SU-DHL-6 (cell line): ENCODE measurements at regions not wholly inside any gene's neighbourhood (a gene's known extent, or its start where the extent isn't known, plus 50 kb on each side); places are given as distances from the start of the nearest gene placed in this dataset.

Experiments used
- H2AFZ ChIP-seq: fragments of 200-600 bp; sonication (generic); 2 replicates; pipeline ENCODE4 v1.6.1; 2014; ENCODE audit warnings: low read depth, mild to moderate bottlenecking, moderate library complexity, mixed read lengths, antibody characterized with exemption, low read length; ENCODE audit not compliant: severe bottlenecking
- H3F3A ChIP-seq: fragments of 200-600 bp; shearing (Covaris generic); 2 replicates; pipeline ENCODE4 v1.6.0; 2016; ENCODE audit warnings: antibody characterized with exemption, mild to moderate bottlenecking; ENCODE audit not compliant: insufficient read depth
- H3K27ac ChIP-seq: fragments of 200-600 bp; sonication (generic); 2 replicates; pipeline ENCODE4 v1.5.1; 2016; ENCODE audit warnings: low read depth, mild to moderate bottlenecking, low read length, moderate library complexity, mixed read lengths
- H3K27me3 ChIP-seq: fragments of 200-600 bp; sonication (generic), shearing (Covaris generic); 2 replicates; pipeline ENCODE4 v1.6.0; 2014; ENCODE audit warnings: mild to moderate bottlenecking, low read length
- H3K36me3 ChIP-seq: fragments of 200-600 bp; sonication (generic); 2 replicates; pipeline ENCODE4 v1.6.1; 2014; ENCODE audit warnings: mild to moderate bottlenecking, low read length, mixed read lengths
- H3K4me2 ChIP-seq: fragments of 300-600, 200-600 bp; shearing (Covaris generic), sonication (generic); 2 replicates; pipeline ENCODE4 v1.6.0; 2014; ENCODE audit warnings: low read length, low read depth, mild to moderate bottlenecking; ENCODE audit not compliant: poor library complexity, severe bottlenecking
- H3K4me3 ChIP-seq: fragments of 200-600 bp; sonication (generic); 2 replicates; pipeline ENCODE4 v1.5.1; 2014; ENCODE audit warnings: antibody characterized with exemption, low read length, mild to moderate bottlenecking, mixed read lengths; ENCODE audit not compliant: insufficient read depth, poor library complexity, severe bottlenecking
- H3K79me2 ChIP-seq: fragments of 200-600 bp; sonication (generic); 2 replicates; pipeline ENCODE4 v1.6.1; 2014; ENCODE audit warnings: mild to moderate bottlenecking, low read length, moderate library complexity; ENCODE audit not compliant: insufficient read depth
- H3K9ac ChIP-seq: fragments of 200-600 bp; sonication (generic); 2 replicates; pipeline ENCODE4 v1.7.0; 2014; ENCODE audit warnings: mild to moderate bottlenecking, low read length
- H3K9me2 ChIP-seq: fragments of 200-600 bp; sonication (generic); replicated peaks from 2 replicates; pipeline ENCODE4 v1.6.1; 2014; ENCODE audit warnings: low read length; ENCODE audit not compliant: insufficient read depth
- H3K9me3 ChIP-seq: fragments of 200-600 bp; sonication (generic); 2 replicates; pipeline ENCODE4 v1.6.1; 2014; ENCODE audit warnings: low read length, mixed read lengths; ENCODE audit not compliant: insufficient read depth
- H4K20me1 ChIP-seq: fragments of 200-600 bp; sonication (generic); 2 replicates; pipeline ENCODE4 v1.6.1; 2014; ENCODE audit warnings: low read depth, mild to moderate bottlenecking, antibody characterized with exemption, low read length, moderate library complexity, mixed read lengths
- CTCF ChIP-seq: fragments of 200-600 bp; sonication (generic); IDR thresholded peaks from one replicate; pipeline ENCODE4 v1.5.1; 2017; ENCODE audit warnings: antibody characterized with exemption, mild to moderate bottlenecking, low read length, moderate library complexity; ENCODE audit not compliant: insufficient read depth, poor library complexity, severe bottlenecking
- EZH2phosphoT487 ChIP-seq: fragments of 200-600 bp; sonication (generic), shearing (Covaris generic); conservative IDR thresholded peaks from 2 replicates; pipeline ENCODE4 v1.6.1; 2018; ENCODE audit warnings: mild to moderate bottlenecking, antibody characterized with exemption, low read length, moderate library complexity, mixed read lengths

- Histone ChIP-seq H3K36me3 (no peaks in the 10 kb centered on the region), H3K4me2 (no peak overlapping the region)
Measured at GRCh38 chr5:14008819-14009311, 64.4 kb upstream of the DNAH5 start.

GRCh38 chr5:14006823-14007520, 62.5 kb upstream of the DNAH5 start:
- Histone ChIP-seq H3K36me3 (no peaks in the 10 kb centered on the region), H3K9me2 (no peaks in the 10 kb centered on the region), H3K79me2 (no peaks in the 10 kb centered on the region), H3F3A (no peaks in the 10 kb centered on the region), H3K9me3 (no peaks in the 10 kb centered on the region), H3K27me3 (no peaks in the 10 kb centered on the region), H2AFZ (no peak overlapping the region), H3K4me2 (no peak overlapping the region), H4K20me1 (no peaks in the 10 kb centered on the region), H3K4me3 (no peak overlapping the region), H3K27ac (no peak overlapping the region), H3K9ac (no peak overlapping the region)
- TF ChIP-seq EZH2phosphoT487 (no peak), CTCF (no peak)

More at GRCh38 chr5:14008819-14009311, 64.4 kb upstream of the DNAH5 start:
- H3K9me3 ChIP-seq, result no peaks in the 10 kb centered on the region
- no peaks in the 10 kb centered on the region for H3K27me3 ChIP-seq
- H3K9ac ChIP-seq, result no peak overlapping the region
- no peak for TF ChIP-seq EZH2phosphoT487
- no peak for TF ChIP-seq CTCF
- no peaks in the 10 kb centered on the region for H3F3A ChIP-seq
- H3K9me2 ChIP-seq, result no peaks in the 10 kb centered on the region
- no peak overlapping the region for H2AFZ ChIP-seq
- H3K4me3 ChIP-seq, result no peak overlapping the region
- H3K79me2 ChIP-seq, result no peaks in the 10 kb centered on the region
- H3K27ac ChIP-seq, result no peak overlapping the region
- no peaks in the 10 kb centered on the region for H4K20me1 ChIP-seq

- Histone ChIP-seq H4K20me1 (no peaks in the 10 kb centered on the region), H3K79me2 (no peaks in the 10 kb centered on the region), H3K27me3 (no peaks in the 10 kb centered on the region), H3K27ac (no peak overlapping the region), H3K4me3 (no peak overlapping the region), H2AFZ (no peak overlapping the region), H3K36me3 (no peaks in the 10 kb centered on the region), H3K4me2 (no peak overlapping the region), H3F3A (no peaks in the 10 kb centered on the region), H3K9me3 (no peaks in the 10 kb centered on the region), H3K9ac (no peak overlapping the region), H3K9me2 (no peaks in the 10 kb centered on the region)
- TF ChIP-seq EZH2phosphoT487 (no peak), CTCF (no peak)
Measured at GRCh38 chr5:14004598-14005394, 60.3 kb upstream of the DNAH5 start.
